ENCODE measurements at regions not wholly inside any gene's neighbourhood (a gene's known extent, or its start where the extent isn't known, plus 50 kb on each side); places are given as distances from the start of the nearest gene placed in this dataset.

GRCh38 chr3:66692766-66693150 lies 191.9 kb upstream of the LRIG1 start:
- DNase-seq = no peak
- intact Hi-C loops (cut with DNase I) = no loop called here
- Histone ChIP-seq H3K27ac (no peak overlapping the region), H3K4me1 (replicated peaks in 1 of 2) (no peaks in the 10 kb centered on the region), H3K4me3 (no peak overlapping the region), H3K9me3 (replicated peaks in 1 of 3) (no peaks in the 10 kb centered on the region), H3K27me3 (no peaks in the 10 kb centered on the region), H3K36me3 (replicated peaks in 1 of 2) (no peaks in the 10 kb centered on the region)
- no peak for TF ChIP-seq POLR2A (IDR thresholded peaks at IDR 0.05)
- TF ChIP-seq CTCF (IDR thresholded peaks at IDR 0.05) = no peak
- WGBS, 4 donors = 70 to 75% (median 74%) methylated on average over 5 of the region's 5 CpGs

- Histone ChIP-seq H3K4me1 (replicated peaks in 1 of 2) (no peaks in the 10 kb centered on the region), H3K36me3 (replicated peaks in 1 of 2) (no peaks in the 10 kb centered on the region), H3K27ac (no peak overlapping the region), H3K4me3 (no peak overlapping the region), H3K9me3 (replicated peaks in 1 of 3) (no peaks in the 10 kb centered on the region), H3K27me3 (no peaks in the 10 kb centered on the region)
- TF ChIP-seq POLR2A (IDR thresholded peaks at IDR 0.05) (no peak), CTCF (IDR thresholded peaks at IDR 0.05) (no peak)
- peak in 4 of 7 donors; percentile 3 to 55 (median 20) for DNase-seq
- WGBS, 4 donors = 53 to 68% (median 65%) methylated on average over 10 of the region's 10 CpGs
- intact Hi-C loops (cut with DNase I) = no loop called here
Observed at GRCh38 chr3:66693461-66694031, 192.7 kb upstream of the LRIG1 start.

- Histone ChIP-seq H3K4me3 (no peak overlapping the region), H3K36me3 (replicated peaks in 1 of 2) (no peaks in the 10 kb centered on the region), H3K4me1 (replicated peaks in 1 of 2) (no peaks in the 10 kb centered on the region), H3K27me3 (no peaks in the 10 kb centered on the region), H3K27ac (no peak overlapping the region), H3K9me3 (replicated peaks in 1 of 3) (no peaks in the 10 kb centered on the region)
- 70 to 74% (median 70%) methylated on average over 3 of the region's 3 CpGs for WGBS, 4 donors
- no peak for DNase-seq
- intact Hi-C loops (cut with DNase I) = no loop called here
- TF ChIP-seq CTCF (IDR thresholded peaks at IDR 0.05) (no peak), POLR2A (IDR thresholded peaks at IDR 0.05) (no peak)
Observed at GRCh38 chr3:66702126-66702525, 201.3 kb upstream of the LRIG1 start.

- intact Hi-C loops (cut with DNase I) = no loop called here
- no peak overlapping the region for H3K4me3 ChIP-seq
- no peaks in the 10 kb centered on the region for H3K36me3 ChIP-seq (replicated peaks in 1 of 2)
- no peaks in the 10 kb centered on the region for H3K4me1 ChIP-seq (replicated peaks in 1 of 2)
- no peak for DNase-seq
- TF ChIP-seq CTCF (IDR thresholded peaks at IDR 0.05) (no peak), POLR2A (IDR thresholded peaks at IDR 0.05) (no peak)
- H3K27ac ChIP-seq = no peak overlapping the region
- no peaks in the 10 kb centered on the region for H3K27me3 ChIP-seq
- H3K9me3 ChIP-seq (replicated peaks in 1 of 3) = no peaks in the 10 kb centered on the region
- 88 to 95% (median 91%) methylated on average over 2 of the region's 2 CpGs for whole genome bisulfite sequencing, 4 donors
Observed at GRCh38 chr3:66703501-66703900, 202.7 kb upstream of the LRIG1 start.

All from adrenal gland (tissue), 9 donors.